HUDEP-2 (cell line): ENCODE measurements at regions not wholly inside any gene's neighbourhood (a gene's known extent, or its start where the extent isn't known, plus 50 kb on each side); places are given as distances from the start of the nearest gene placed in this dataset.
A peak's percentile ranks its signal among the peaks of the same experiment; 100 is the strongest.

Experiments used
- DNase-seq, 76 experiments: peaks; one replicate each; lab custom pipeline; 2025; ENCODE audit not compliant: unreplicated experiment in 76 of 76; lab: John Stamatoyannopoulos, UW

- DNase-seq, result peak in 1 of 76 experiments; percentile 5
Observed at GRCh38 chr6:133818320-133818719, 70.6 kb upstream of the TCF21 start.

- no peak for DNase-seq
Observed at GRCh38 chr6:133820208-133820607, 68.7 kb upstream of the TCF21 start.

DNA sequence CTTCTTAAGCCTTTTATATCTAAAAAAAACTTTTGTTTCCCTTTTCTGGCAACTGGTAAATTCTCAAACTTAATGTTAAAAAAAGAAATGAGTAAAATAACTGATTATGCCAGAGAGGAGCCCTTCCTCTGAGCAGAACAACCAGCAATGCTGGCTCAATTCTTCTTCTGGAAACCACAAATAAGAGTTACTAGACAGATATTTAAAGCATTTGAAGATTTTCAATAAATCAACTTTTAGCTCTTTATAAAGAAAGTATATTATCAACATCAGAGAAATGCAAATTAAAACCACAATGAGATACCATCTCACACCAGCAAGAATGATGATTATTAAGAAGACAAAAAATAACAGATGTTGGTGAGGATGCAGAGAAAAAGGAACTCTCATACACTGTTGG, 61.1 kb upstream of the TCF21 start:
- DNase-seq, result no peak

- DNase-seq, result no peak
Observed at GRCh38 chr6:133833949-133834359, 55.0 kb upstream of the TCF21 start.

DNA sequence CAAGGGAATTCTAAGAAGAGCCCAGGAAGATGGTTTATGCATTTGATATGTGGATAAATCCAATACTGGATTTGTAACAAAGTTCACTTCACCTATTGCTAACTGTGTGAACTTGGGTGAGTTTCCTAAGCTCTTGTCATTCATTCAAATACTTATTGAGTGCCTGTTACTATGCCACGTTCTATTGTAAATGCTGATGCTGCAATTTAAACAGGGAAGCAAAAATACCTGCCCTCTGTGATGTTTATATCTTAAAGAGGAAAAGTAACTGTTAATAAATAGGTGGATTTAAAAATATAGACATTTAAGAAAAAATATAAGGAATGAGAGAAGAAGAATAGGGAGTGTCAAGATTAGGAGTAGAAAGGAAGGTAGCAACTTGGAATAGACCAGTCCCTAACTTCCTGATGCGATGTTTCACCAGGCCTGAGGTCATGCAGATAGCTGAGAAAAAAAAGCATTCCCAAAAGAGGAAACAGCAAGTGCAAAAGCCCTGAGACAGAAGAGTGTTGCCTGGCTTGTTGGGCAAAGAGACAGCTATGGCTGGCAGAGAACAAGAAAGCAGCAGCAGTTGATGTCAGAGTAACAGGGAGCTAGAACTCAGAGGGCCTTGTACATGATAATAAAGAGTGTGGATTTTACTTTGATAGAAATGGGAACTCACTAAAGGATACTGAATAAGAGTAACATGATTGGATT, 54.3 kb upstream of the TCF21 start:
- no peak for DNase-seq

GRCh38 chr6:133835901-133836300, 53.0 kb upstream of the TCF21 start:
- no peak for DNase-seq

GRCh38 chr6:133837801-133838349, 51.0 kb upstream of the TCF21 start:
- peak in 65 of 76 experiments; percentile 10 to 77 (median 44) for DNase-seq
